ENCODE measurements at regions not wholly inside any gene's neighbourhood (a gene's known extent, or its start where the extent isn't known, plus 50 kb on each side); places are given as distances from the start of the nearest gene placed in this dataset.
A peak's percentile ranks its signal among the peaks of the same experiment; 100 is the strongest.

DNA sequence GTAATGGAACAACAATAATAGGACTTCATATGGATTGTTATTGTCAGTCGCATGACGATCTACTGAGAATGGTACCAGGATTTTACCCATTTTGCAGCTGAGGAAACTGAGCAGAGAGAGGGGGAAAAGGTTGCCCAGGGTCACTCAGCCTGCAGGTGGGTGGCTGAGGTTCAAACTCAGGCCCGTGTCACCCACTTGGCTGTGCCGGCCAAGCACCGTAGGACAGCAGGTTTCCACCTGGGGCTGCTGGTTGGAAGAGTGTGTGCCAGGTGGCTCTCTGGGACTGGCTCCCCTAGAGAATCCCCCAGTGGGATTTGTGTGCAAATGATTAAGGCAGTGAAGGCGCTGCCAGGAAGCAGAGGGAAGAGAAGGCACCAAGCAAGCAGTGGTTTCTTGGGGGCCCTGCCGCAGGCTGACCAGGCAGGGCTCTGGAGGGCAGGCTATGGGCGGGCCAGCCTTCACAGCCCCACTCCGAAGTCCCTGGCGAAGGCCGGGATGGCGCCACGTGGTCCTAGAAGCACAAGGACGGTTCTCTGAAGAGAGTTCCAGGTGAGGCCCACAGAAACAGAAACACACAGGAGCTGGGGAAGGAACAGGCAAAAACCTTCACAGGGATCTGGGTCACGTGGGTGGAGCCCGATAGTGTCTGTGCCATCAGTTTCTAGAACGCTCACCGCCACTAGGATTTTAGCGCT, 163.5 kb downstream of the IRF8 start:
- no peak for DNase-seq

DNA sequence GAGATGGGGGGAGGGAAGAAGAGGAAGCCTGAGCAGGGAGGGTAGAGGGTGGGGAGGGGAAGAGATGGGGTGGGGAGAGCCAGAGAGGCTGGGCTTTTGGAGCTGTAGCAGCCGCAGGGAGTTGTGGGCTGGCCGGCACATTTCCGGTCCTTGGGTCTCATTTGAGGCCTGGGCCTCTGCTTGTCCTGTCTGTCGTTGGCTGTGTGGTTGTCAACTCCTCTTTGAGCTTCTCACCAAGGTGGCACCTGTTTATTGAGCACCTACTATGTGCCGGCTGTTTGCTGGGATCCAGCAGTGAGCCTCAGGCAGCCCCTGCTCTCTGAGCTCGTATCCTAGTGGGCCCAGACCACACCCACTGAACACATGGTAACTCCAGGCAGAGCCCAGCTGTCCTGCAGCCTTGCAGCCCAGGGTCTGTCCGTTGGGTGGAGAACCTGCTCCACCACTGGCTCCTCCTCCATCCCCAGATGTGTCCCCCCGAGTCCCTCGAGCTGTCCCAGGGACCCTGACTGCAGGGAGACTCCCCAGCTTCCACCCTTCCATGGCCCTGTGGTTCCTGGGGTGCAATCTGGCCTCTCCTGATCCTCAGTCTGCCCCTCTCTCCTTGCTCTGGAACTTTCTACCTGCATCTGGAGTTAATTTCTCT, 164.9 kb downstream of the IRF8 start:
- DNase-seq, result no peak

DNA sequence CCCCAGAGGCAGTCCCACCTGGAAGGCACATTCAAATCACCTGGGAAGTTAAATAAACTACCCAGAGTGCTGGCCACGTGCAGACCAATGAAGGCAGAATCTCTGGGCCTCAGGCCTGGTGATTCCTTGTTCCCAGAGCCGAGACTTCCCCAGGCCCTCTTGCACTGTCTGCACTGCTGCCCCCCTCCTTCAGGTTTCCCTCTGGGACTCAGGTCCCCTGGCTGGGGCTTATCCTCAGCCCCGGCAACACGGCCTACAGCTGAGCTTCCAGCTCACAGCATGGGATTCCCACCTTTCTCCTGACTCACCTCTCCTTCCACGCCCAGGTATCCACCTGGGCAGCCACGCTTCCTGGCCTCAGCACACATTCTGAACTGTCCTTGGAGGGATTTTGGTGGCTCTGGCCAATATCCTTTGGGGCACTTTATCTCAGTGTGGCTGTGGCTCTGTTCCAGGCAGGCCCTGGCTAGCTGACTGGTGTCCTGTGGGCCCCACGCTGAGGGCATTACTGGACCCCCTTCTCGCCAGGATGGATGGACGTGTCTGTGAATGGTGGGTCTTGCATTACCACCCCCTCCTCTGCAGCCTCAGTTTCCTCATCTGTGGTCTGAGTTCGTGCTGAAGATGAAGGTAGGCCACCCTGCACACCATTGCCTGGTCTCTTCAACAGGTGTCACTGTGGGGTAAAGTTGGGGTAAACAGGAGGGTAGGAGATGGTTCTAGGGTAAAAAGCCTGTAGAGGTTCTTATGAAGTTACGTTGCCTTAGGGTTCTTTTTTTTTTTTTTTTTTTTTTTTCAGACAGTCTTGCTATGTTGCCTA, 165.7 kb downstream of the IRF8 start:
- no peak for DNase-seq

DNA sequence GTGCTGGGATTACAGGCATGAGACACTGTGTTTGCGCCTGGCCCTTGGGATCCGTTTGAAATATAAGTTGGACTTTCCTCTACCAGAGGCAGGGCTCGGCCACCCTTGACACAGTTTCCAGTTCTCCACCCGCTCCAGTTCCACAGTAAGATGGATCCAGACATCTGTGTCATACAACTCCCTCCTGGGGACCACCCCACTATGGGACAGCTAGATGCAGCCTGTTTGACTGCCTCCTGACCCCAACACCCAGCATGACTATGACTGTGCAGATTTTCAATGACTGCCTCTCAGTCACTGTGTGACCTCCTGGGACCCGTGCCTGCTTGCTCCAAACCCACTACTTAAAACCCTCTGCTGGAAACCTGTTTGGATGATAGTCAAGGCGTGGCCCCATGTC, 166.7 kb downstream of the IRF8 start:
- DNase-seq, result no peak

DNA sequence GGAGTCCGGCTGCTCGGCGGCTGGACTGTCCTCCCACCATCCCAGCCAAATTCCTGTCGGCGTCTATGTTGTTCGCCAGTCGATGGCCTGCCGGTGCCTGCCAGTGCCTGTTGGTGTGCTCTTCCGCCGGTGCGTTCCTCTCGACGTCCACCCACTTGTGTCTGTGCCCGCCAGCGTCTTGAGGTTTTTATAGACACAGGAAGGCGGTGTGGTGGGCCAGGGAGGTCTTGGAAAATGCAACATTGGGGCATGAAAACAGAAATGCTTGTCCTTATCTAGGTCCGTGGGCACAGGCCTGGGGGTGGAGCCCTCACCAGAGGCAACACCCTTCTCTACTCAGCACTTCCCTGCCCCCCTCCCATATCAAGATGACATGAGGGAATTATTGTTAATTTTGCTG, 167.8 kb downstream of the IRF8 start:
- DNase-seq, result no peak

DNA sequence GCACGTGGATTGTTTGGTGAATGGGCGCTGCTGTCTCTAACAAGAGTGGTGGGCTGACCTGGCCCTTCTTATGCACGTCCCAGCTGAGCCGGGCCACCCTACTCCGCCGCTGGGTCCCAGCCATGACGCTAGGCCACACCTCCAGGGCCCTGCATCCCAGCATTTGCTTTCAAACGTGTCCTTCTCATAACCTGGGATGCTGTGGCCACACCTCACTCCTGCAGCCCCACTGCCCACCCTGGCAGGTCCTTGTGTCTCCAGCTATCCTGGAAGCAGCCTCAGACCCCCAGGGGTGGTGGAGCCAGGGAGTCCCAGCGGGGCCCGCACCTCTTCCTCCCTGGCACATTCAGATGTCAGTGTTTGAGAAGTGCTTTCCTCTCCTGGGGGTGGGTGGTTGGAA, 168.6 kb downstream of the IRF8 start:
- DNase-seq, result no peak

DNA sequence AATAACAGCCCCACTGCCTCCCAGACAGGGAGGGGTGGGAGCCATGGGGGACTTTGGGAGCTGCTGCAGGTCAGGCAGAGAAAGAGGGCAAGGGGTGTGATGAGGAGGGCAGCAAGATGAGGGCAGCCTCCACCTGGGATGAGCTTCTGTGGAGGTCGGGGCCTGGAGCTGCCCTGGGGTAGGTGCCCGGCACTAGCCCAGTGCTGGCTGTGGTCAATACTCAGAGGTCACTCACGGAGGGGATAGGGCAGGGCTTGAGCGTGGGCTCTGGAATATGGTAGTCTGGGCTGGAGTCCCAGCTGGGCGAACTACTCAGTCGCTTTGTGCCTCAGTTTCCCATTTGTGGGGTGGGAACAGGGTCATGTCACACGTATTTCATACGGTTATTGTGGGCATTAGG, 169.0 kb downstream of the IRF8 start:
- no peak for DNase-seq

DNA sequence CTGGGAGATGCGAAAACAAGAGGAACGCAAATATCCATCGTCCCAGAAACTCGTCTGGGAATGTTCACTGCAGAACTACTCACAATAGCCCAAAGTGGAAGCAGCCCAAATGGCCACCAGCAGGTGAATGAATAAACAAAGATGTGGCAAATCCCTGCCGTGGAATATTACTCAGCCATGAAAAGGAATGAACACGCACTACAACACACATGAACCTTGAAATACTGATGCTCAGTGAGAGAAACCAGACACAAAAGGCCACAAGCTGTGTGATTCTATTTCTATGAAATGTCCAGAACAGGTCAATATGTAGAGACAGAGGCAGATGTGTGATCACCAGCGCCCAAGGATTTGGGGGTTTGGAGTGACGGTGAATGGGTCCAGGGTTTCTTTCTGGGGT, 169.8 kb downstream of the IRF8 start:
- no peak for DNase-seq

DNA sequence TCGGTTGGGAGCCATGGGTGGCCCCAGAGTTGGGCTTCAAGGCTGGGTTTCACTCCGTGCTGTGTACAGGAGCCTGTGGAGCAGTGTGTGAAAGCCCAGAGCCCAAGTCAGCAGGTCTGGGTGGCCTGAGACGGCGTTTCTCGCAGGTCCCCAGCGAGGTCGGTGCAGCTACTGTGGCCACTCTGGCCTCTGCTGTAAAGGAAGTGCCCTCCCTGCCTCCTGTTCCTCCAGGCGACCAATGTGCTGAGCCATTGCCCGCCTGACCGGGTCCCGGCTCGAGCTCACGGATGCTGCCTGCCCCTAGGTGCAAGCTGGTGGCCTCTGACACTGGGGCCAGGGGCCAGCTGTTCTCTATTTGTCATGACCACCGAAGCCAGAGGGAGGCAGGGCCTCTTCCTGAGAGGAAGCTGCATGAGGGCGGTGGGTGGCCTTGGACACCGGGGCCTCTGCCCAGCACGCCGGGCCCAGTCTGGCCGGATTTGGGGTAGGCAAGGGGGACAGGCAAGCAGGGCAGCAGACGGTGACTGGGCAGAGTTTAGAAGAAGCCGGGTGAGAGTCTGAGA, 170.9 kb downstream of the IRF8 start:
- no peak for DNase-seq

DNA sequence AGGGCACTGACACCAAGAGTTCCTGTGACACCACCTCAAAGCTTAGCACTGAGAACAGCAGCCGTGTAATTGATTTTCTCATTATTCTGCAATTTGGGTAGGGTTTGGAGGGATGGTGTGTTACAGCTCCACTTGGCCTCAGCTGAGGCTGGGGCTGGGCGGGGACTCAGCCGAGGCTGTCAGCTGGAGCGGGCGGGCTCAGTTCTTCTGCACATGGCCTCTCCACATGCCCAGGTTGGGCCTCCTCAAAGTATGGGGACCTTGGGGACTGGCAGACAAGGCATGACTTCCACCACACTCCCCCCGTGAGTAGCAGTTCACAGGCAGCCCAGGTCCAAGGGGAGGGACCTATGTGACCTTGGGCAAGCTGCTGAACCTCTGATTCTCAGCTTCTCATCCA, 171.5 kb downstream of the IRF8 start:
- DNase-seq, result no peak

DNA sequence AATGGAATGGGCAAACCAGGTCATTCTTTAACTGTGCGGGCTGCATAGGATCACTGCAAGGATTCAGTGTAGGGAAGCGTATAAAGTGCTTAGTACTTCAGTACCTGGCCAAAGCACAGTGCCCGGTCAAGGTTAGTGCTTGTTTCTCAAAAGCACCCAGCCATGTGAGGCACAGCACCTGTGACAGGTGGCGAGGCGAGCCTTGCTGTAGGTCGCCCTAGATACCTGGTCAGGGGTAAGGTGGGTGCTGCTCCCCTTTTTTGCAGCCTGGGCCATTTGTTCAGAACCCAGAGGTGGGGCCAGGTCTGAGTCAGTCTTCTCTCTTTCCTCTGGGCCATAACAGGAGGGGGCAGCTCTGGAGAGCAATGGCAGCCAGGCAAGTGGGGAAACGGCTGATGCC, 172.0 kb downstream of the IRF8 start:
- DNase-seq, result no peak

DNA sequence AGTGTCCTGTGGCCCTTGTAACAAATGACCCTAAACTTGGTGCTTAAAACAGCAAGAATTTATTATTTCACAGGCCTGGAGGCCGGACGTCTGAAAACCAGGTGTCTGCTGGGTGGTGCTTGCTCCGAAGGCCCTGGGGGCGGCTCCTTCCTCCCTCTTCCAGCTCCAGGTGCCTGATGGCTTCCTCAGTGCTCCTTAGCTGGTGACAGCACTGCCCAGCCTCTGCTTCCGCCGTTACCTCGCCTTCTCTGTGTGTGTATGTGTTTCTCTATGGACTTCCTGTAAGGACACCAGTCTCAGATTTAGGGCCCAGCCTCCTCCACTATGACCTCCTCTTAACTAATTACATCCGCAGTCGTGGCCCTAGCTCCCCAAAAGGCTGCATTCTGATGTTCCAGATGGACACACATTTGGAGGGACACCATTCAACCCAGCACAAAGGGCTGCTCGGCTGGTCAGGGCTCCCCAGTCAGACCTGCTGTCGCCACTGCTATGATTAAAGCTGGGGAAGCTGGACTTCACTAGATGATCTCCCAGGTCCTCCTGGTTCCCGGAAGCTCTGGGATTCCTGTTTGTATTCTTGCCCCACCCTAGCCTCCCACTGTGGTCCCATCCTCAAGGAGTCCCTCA, 172.8 kb downstream of the IRF8 start:
- no peak for DNase-seq

DNA sequence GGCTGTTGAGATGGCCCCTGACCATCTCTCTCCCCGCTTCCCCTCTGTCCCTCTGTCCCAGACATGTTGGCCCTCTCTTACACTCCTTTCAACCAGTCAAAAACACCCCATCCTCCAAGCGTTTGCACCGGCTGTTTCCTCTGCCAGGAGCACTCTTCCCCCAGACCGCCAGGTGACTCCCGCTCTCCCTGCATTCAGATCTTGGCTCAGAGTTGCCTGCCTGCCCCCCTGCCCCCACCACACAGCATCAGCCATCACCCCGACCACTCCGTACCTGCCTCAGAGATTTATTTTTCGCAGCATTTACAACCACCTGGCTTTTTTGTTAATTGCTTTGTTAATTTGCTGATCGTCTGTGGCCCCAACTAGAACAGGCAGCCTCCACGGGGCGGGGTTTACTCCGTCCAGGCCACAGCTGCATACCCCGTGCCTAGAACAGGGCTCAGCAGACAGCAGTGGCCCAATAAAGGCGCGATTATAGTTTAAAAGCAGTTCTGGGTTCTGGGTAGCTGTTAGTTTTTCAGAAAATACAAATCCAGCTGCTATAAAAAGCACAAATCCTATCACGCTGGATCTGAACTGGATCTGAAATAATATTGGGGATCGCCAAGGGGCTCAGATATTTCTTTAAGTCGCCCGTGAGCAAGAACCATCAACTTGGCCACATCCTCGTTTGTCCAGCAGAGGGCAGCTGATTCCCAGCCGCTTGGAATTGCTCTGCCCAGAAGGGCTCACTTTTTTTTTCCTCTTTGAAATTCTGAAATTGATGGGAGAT, 173.6 kb downstream of the IRF8 start:
- DNase-seq, result peak; percentile 47

DNA sequence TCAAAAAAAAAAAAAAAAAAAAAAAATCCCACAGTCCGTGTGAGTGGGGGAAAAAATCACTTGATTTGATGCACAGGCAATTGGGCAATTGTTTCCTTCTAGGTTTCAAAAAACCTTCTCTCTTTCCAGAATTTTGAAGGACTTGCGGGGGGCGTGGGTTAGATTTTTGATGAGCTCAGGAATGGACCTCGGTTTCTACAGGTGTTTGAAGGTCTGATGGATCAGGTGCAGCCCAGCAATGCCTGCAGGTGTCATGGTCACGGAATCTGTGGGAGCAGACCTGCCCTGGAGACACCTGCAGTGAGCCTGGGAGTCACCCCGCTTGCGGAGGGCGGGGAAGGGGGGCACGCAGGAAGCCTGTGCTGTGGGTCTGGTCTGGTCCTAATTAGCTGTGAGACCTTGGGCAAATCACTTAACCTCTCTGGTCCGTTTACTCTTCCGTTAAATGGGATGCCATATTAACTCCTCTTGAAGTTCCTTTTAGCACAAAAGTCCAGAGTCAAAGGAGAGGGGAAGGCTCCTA, 174.2 kb downstream of the IRF8 start:
- no peak for DNase-seq

DNA sequence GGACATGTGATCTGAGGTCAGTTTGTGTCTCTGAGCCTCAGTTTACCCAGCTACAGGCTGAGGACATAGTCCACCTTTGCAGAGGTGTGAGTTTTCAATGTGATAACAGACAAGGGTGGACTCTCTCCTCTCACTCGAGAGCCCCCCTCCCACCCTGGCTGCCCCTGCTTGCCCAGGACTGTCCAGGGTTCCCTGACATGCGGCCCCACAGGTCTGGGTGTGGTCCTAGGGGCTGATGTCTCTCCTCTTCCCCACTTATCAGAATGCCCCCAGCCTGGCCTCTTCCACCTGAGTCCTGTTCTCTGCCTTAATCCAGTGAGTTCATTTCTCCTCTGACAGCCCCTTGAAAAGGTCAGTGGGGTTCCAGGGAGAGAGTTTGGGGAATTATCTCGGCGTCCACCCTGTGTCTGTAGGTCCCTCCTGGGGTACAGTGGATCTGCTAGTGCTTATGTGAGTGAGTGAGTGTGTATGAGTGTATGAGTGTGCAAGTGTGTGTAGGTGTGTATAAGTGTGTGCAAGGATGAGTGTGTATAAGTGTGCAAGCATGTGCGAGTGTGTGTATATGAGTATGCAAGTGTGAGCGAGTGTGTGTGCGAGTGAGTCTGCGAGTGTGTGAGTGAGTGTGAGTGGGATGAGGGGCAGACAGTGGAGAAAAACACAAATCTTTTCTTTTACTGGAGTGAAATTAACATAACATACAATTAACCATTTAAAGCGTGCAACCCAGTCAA, 175.0 kb downstream of the IRF8 start:
- DNase-seq, result no peak

DNA sequence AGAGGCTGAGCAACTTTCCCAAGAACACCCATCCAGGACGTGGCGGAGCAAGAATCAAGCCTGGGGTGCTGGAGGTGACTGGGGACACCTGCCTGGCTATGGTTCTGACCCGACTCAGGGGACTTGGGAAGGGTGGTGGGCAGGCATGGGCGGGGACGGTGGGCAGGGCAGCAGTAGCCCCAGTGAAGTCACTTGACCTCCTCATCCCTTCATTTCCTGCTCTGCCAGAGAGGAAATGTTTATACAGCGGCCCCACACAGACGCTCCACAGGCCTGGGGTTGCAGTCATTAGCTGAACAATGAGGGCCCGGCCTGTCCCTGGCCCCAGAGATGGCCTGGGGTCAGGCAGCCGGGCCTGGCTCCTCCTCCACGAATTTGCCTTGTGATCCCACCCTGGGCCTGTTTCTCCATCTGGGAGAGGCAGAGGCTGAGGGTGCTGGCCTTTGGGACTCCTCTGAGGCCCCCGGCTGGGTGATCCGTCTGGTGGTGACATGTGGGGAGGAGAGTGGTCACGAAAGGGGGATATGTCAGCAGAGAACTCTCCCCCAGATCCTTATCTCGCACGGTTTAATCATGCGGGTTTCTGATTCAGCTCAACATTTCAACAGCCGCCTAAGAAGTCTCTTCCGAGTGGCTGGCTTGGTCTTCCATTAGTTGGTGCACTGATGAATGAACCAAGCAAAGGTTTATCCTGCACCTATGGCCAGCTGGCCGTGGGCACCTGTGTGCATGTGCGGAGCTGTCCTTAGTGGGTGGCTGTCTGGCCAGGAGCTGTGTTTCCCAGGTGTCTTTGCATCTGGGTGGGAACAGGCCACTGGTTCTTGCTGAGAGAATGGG, 175.9 kb downstream of the IRF8 start:
- no peak for DNase-seq

DNA sequence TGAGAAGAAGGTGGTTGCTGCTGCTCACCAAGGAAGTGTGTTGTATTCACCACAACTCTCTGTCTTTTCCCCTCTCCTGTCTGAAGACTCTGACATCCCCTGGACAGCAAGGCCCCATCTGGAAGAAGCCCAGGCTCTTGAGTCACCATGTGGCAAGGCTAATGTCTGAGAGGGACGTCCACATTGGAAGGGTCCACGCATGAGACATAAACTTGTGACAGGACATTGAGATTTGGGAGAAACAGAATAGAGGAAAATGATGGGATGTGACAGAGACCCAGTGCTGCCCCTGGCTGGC, 176.5 kb downstream of the IRF8 start:
- DNase-seq, result no peak

DNA sequence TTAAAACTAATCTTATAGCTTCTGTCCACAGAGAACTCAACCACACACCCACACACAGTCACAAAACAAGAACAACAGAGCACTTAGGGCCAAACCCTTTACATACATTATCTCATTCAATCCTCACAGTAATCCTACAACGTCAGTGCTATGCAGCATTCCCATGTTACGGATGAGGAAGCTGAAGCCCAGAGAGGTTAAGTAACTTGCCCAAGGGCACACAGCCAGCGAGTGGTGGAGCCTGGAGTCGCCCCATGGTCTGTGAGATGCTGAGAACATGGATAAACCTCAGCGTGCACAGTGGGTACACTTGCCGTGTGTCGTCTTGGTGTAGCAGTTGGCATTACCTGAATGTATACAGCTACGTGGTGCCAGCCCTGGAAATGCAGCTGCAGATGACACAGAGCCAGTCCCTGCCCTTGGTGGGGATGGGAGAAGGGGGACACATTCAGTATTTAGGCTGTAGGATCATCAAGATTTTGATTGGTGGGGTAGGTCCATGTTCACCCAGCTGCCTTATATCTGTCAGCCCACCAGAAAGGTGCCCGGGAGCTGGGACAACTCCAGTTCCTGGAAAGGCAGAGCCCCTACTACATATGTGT, 177.0 kb downstream of the IRF8 start:
- no peak for DNase-seq

DNA sequence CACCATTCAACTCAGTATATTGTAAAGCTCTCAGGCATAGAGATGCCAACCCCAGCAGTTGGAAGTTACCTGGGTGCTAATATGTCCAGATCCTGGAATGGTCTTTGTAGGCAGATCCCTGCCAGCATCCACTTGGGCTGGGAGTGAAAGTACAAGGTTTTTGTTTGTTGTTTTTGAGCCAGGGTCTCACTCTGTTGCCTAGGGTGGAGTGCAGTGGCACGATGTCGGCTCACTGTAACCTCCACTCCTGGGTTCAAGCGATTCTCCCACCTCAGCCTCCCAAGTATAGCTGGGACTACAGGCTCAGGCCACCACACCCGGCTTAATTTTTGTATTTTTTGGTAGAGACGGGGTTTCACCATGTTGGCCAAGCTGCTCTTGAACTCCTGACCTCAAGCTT, 177.6 kb downstream of the IRF8 start:
- no peak for DNase-seq

DNA sequence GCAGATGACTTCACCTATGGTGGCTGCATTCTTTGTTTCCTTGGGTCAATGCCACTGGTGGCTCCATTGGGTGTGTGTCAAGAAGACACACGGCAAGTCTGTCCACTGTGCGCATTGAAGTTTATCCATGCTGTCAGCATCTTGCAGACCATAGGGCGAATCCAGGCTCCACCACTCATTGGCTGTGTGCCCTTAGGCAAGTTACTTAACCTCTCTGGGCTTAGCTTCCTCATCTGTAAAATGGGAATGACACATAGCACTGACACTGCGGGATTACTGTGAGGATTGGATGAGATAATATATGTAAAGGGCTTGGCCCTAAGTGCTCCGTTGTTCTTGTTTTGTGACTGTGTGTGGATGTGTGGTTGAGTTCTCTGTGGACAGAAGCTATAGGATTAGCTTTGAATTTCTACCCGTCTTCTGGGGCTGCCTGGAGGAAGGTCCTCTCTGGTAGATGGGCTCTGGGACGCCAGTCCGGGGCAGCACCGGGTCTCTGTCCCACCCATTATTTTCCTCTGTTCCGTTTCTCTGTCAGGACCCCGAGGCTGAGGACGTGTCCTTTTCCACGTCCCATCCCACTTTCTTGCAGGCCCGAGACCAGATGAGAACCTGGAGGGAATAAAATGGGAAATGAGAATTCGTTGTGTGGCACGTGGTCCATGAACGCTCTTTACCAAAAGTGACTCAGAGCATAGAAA, 178.4 kb downstream of the IRF8 start:
- DNase-seq, result no peak

Measured in amniotic stem cell (primary cell).